ENCODE measurements at regions not wholly inside any gene's neighbourhood (a gene's known extent, or its start where the extent isn't known, plus 50 kb on each side); places are given as distances from the start of the nearest gene placed in this dataset.

- TF ChIP-seq CTCF (IDR thresholded peaks at IDR 0.05; ENCODE audit: poor library complexity) (no peak), EZH2phosphoT487 (IDR thresholded peaks at IDR 0.05; ENCODE audit: low read depth, severe bottlenecking, unreplicated experiment) (no peak)
These were observed 105.0 kb downstream of the HMX1 start for GRCh38 chr4:8766610-8767009.
